PC-3 (cell line): ENCODE measurements at regions not wholly inside any gene's neighbourhood (a gene's known extent, or its start where the extent isn't known, plus 50 kb on each side); places are given as distances from the start of the nearest gene placed in this dataset.

Experiments
- ATAC-seq: fragments of 200-7000 bp; cut with Tn5 transposase; 2 replicates; pipeline ENCODE4 v1.9.1; 2020; ENCODE audit warnings: mild to moderate bottlenecking, moderate library complexity
- BruUV-seq: library from RNA; stranded (reverse); fragments of 400-500 nt; replicated peaks from 2 replicates; lab custom pipeline; 2021; lab: Mats Ljungman, UMichigan
- CTCF ChIA-PET: fragments of 300-600 bp; sonication (Branson Sonifier 250); formaldehyde crosslinking; loops from one replicate; lab custom pipeline; 2022; ENCODE audit warnings: antibody characterized with exemption; lab: Charles Lee
- POLR2A ChIA-PET: fragments of 300-600 bp; sonication (Branson Sonifier 250); formaldehyde crosslinking; loops from one replicate; lab custom pipeline; 2022; ENCODE audit warnings: antibody characterized with exemption; ENCODE audit not compliant: unreplicated experiment; lab: Charles Lee
- DNase-seq: peaks from one replicate; pipeline ENCODE4 v3.0.0-alpha.2; 2015
- H2AFZ ChIP-seq: fragments of 300-600 bp; sonication (generic); 2 replicates; pipeline ENCODE4 v1.6.0; 2016; ENCODE audit warnings: antibody characterized with exemption, low read length
- H3F3A ChIP-seq: fragments of 300-600 bp; sonication (generic); one replicate; pipeline ENCODE4 v1.6.0; 2017; ENCODE audit warnings: antibody characterized with exemption, low read length, control low read depth, mild to moderate bottlenecking; ENCODE audit not compliant: unreplicated experiment
- H3K27ac ChIP-seq: fragments of 300-600 bp; sonication (generic); 2 replicates; pipeline ENCODE4 v1.5.1; 2016; ENCODE audit warnings: mild to moderate bottlenecking, low read length
- H3K27me3 ChIP-seq: fragments of 300-600 bp; sonication (generic); 2 replicates; pipeline ENCODE4 v1.6.1; 2016; ENCODE audit warnings: low read length, mixed read lengths
- H3K36me3 ChIP-seq: fragments of 300-600 bp; sonication (generic); 2 replicates; pipeline ENCODE4 v1.6.1; 2016; ENCODE audit warnings: low read depth, mixed run types, low read length, mixed read lengths
- H3K4me1 ChIP-seq: fragments of 300-600 bp; sonication (generic); 2 replicates; pipeline ENCODE4 v1.5.1; 2016; ENCODE audit warnings: low read length; ENCODE audit not compliant: insufficient read depth
- H3K4me2 ChIP-seq: fragments of 300-600 bp; sonication (generic); 2 replicates; pipeline ENCODE4 v1.6.0; 2016; ENCODE audit warnings: low read length
- H3K4me3 ChIP-seq: fragments of 300-600 bp; sonication (generic); 2 replicates; pipeline ENCODE4 v1.5.1; 2016; ENCODE audit warnings: mild to moderate bottlenecking, low read length, mixed read lengths
- H3K79me2 ChIP-seq: fragments of 300-600 bp; sonication (generic); 2 replicates; pipeline ENCODE4 v1.6.1; 2017; ENCODE audit warnings: low read length, mixed read lengths
- H3K9ac ChIP-seq: fragments of 300-600 bp; sonication (generic); 2 replicates; pipeline ENCODE4 v1.6.0; 2016; ENCODE audit warnings: mild to moderate bottlenecking, low read length
- H3K9me2 ChIP-seq: fragments of 300-600 bp; sonication (generic); replicated peaks from 2 replicates; pipeline ENCODE4 v1.6.1; 2016; ENCODE audit warnings: mixed run types, low read length, mixed read lengths
- H3K9me3 ChIP-seq: fragments of 300-600 bp; sonication (generic); 2 replicates; pipeline ENCODE4 v1.6.1; 2016; ENCODE audit warnings: low read length, mixed read lengths
- H4K20me1 ChIP-seq: fragments of 300-600 bp; sonication (generic); 2 replicates; pipeline ENCODE4 v1.6.1; 2016; ENCODE audit warnings: low read length, mixed read lengths
- CTCF ChIP-seq: fragments of 300-600 bp; sonication (generic); conservative IDR thresholded peaks from 2 replicates; pipeline ENCODE4 v1.5.1; 2017; ENCODE audit warnings: antibody characterized with exemption, low read depth, mild to moderate bottlenecking, low read length
- EZH2 ChIP-seq: fragments of 300-600 bp; sonication (generic); IDR thresholded peaks from one replicate; pipeline ENCODE4 v1.6.1; 2017; ENCODE audit warnings: antibody characterized with exemption, mild to moderate bottlenecking, low read length; ENCODE audit not compliant: unreplicated experiment
- EZH2phosphoT487 ChIP-seq: fragments of 300-600 bp; sonication (generic); IDR thresholded peaks from 2 replicates; pipeline ENCODE4 v1.6.1; 2018; ENCODE audit warnings: mild to moderate bottlenecking, antibody characterized with exemption, low read length, borderline replicate concordance
- intact Hi-C: fragments of 100-400 bp; cut with micrococcal nuclease; formaldehyde crosslinking; loops from 2 replicates; pipeline ENCODE4 v1.9.0; 2023

- CTCF ChIA-PET: no interaction called here
- H3K9ac ChIP-seq: no peak overlapping the region
- TF ChIP-seq CTCF: no peak
- no peak for TF ChIP-seq EZH2
- no peak for TF ChIP-seq EZH2phosphoT487
- intact Hi-C loops: no loop called here
- no peaks in the 10 kb centered on the region for H3K9me2 ChIP-seq
- DNase-seq (no peak), ATAC-seq (no peak)
- H2AFZ ChIP-seq: no peak overlapping the region
- H3K4me3 ChIP-seq: no peak overlapping the region
- H4K20me1 ChIP-seq: no peaks in the 10 kb centered on the region
- no peak overlapping the region for H3K4me2 ChIP-seq
- no peak overlapping the region for H3K27ac ChIP-seq
- POLR2A ChIA-PET: no interaction called here
- H3K36me3 ChIP-seq: no peaks in the 10 kb centered on the region
- no peaks in the 10 kb centered on the region for H3K9me3 ChIP-seq
- H3K4me1 ChIP-seq: peaks cover 19% of the 10 kb centered on the region
- H3F3A ChIP-seq: no peaks in the 10 kb centered on the region
- no peaks in the 10 kb centered on the region for H3K27me3 ChIP-seq
- no TSS peak for BruUV-seq
- H3K79me2 ChIP-seq: no peaks in the 10 kb centered on the region
Measured at GRCh38 chr12:89976866-89977265, 268.2 kb upstream of the ATP2B1 start.

GRCh38 chr12:89975574-89975973, 266.9 kb upstream of the ATP2B1 start:
- Histone ChIP-seq H3K27me3 (no peaks in the 10 kb centered on the region), H3K79me2 (no peaks in the 10 kb centered on the region), H3K9me3 (no peaks in the 10 kb centered on the region), H3K27ac (no peak overlapping the region), H3K9ac (no peak overlapping the region), H3K4me2 (no peak overlapping the region), H3K4me1 (peaks cover 19% of the 10 kb centered on the region), H3K4me3 (no peak overlapping the region), H4K20me1 (no peaks in the 10 kb centered on the region), H2AFZ (no peak overlapping the region), H3F3A (no peaks in the 10 kb centered on the region), H3K36me3 (no peaks in the 10 kb centered on the region), H3K9me2 (no peaks in the 10 kb centered on the region)
- POLR2A ChIA-PET: no interaction called here
- ATAC-seq (no peak), DNase-seq (no peak)
- intact Hi-C loops: no loop called here
- CTCF ChIA-PET: no interaction called here
- no TSS peak for BruUV-seq
- no peak for TF ChIP-seq EZH2
- no peak for TF ChIP-seq EZH2phosphoT487
- TF ChIP-seq CTCF: no peak

- intact Hi-C loops: no loop called here
- H3F3A ChIP-seq: no peaks in the 10 kb centered on the region
- H3K9me2 ChIP-seq: no peaks in the 10 kb centered on the region
- no peaks in the 10 kb centered on the region for H3K79me2 ChIP-seq
- ChIA-PET POLR2A (no interaction called here), CTCF (no interaction called here)
- no peaks in the 10 kb centered on the region for H3K27me3 ChIP-seq
- H3K9ac ChIP-seq: no peak overlapping the region
- peaks cover 25% of the 10 kb centered on the region for H3K4me1 ChIP-seq
- no peaks in the 10 kb centered on the region for H4K20me1 ChIP-seq
- no peak overlapping the region for H3K4me3 ChIP-seq
- no peak overlapping the region for H3K27ac ChIP-seq
- ATAC-seq: no peak
- DNase-seq: no peak
- no peak overlapping the region for H2AFZ ChIP-seq
- no peak overlapping the region for H3K4me2 ChIP-seq
- H3K36me3 ChIP-seq: no peaks in the 10 kb centered on the region
- no TSS peak for BruUV-seq
- TF ChIP-seq CTCF: no peak
- TF ChIP-seq EZH2: no peak
- no peak for TF ChIP-seq EZH2phosphoT487
- H3K9me3 ChIP-seq: no peaks in the 10 kb centered on the region
Measured at GRCh38 chr12:89971880-89972279, 263.2 kb upstream of the ATP2B1 start.
